HUES6 (cell line): ENCODE measurements at regions not wholly inside any gene's neighbourhood (a gene's known extent, or its start where the extent isn't known, plus 50 kb on each side); places are given as distances from the start of the nearest gene placed in this dataset.
"Not testable (repeated sequence)": the region's sequence is repeated elsewhere in the genome, so short reads cannot be mapped to it uniquely, and the experiment has no call there.

Source experiments
- H3K27ac ChIP-seq: 2 replicates; pipeline ENCODE4 v1.7.0; 2013; ENCODE audit warnings: low read depth, mild to moderate bottlenecking, low read length, inconsistent platforms
- H3K27me3 ChIP-seq: 2 replicates; pipeline ENCODE4 v1.6.1; 2013; ENCODE audit warnings: low read length; ENCODE audit not compliant: control insufficient read depth, insufficient read depth
- H3K36me3 ChIP-seq: 2 replicates; pipeline ENCODE4 v1.6.1; 2013; ENCODE audit warnings: low read length; ENCODE audit not compliant: control insufficient read depth, insufficient read depth
- H3K4me1 ChIP-seq: 2 replicates; pipeline ENCODE4 v1.6.1; 2013; ENCODE audit warnings: low read length; ENCODE audit not compliant: control insufficient read depth, insufficient read depth
- H3K4me3 ChIP-seq: 2 replicates; pipeline ENCODE4 v1.5.1; 2013; ENCODE audit warnings: low read depth, low read length
- H3K9ac ChIP-seq: one replicate; pipeline ENCODE4 v1.6.1; 2013; ENCODE audit warnings: mild to moderate bottlenecking, low read length
- H3K9me3 ChIP-seq: 2 replicates; pipeline ENCODE4 v1.6.1; 2013; ENCODE audit warnings: low read depth, low read length; ENCODE audit not compliant: control insufficient read depth, insufficient read depth

- Histone ChIP-seq H3K27ac (no peak overlapping the region), H3K4me1 (peaks cover 15% of the 10 kb centered on the region; the same call in 1 of the 2 replicates), H3K9me3 (peaks cover 9% of the 10 kb centered on the region), H3K4me3 (no peak overlapping the region), H3K27me3 (no peaks in the 10 kb centered on the region), H3K9ac (no peak overlapping the region), H3K36me3 (no peaks in the 10 kb centered on the region)
Measured at GRCh38 chr1:30081379-30082102, 641.8 kb downstream of the MATN1 start.

- H3K27ac ChIP-seq, H3K4me3 ChIP-seq, H3K27me3 ChIP-seq, H3K36me3 ChIP-seq, H3K9ac ChIP-seq, H3K4me1 ChIP-seq: not testable (repeated sequence)
- peaks cover 15% of the 10 kb centered on the region for H3K9me3 ChIP-seq
Measured at GRCh38 chr1:30075916-30076315, 647.5 kb downstream of the MATN1 start.

- Histone ChIP-seq H3K4me3 (no peak overlapping the region), H3K9me3 (0 out of 2 replicates have a peak, but pooled peaks cover 2% of the 10 kb centered on the region), H3K27me3 (no peaks in the 10 kb centered on the region), H3K27ac (no peak overlapping the region), H3K4me1 (no peaks in the 10 kb centered on the region), H3K9ac (no peak overlapping the region), H3K36me3 (no peaks in the 10 kb centered on the region)
Measured at GRCh38 chr1:30068787-30069472, 654.5 kb downstream of the MATN1 start.

GRCh38 chr1:30064547-30064946, 658.8 kb downstream of the MATN1 start:
- no peaks in the 10 kb centered on the region for H3K36me3 ChIP-seq

GRCh38 chr1:30063621-30064280, 659.6 kb downstream of the MATN1 start:
- H3K27me3 ChIP-seq = no peaks in the 10 kb centered on the region
- 0 out of 2 replicates have a peak, but pooled peaks cover 2% of the 10 kb centered on the region for H3K9me3 ChIP-seq
- H3K9ac ChIP-seq = no peak overlapping the region
- H3K4me1 ChIP-seq = peaks cover 2% of the 10 kb centered on the region; the same call in 1 of the 2 replicates
- no peaks in the 10 kb centered on the region for H3K36me3 ChIP-seq
- H3K4me3 ChIP-seq = no peak overlapping the region
- no peak overlapping the region for H3K27ac ChIP-seq

More at GRCh38 chr1:30064547-30064946, 658.8 kb downstream of the MATN1 start:
- Histone ChIP-seq H3K27ac (no peak overlapping the region), H3K9me3 (0 out of 2 replicates have a peak, but pooled peaks cover 2% of the 10 kb centered on the region), H3K4me3 (no peak overlapping the region), H3K4me1 (no peaks in the 10 kb centered on the region), H3K9ac (no peak overlapping the region), H3K27me3 (no peaks in the 10 kb centered on the region)

- H3K36me3 ChIP-seq = no peaks in the 10 kb centered on the region
- no peaks in the 10 kb centered on the region for H3K27me3 ChIP-seq
Measured at GRCh38 chr1:30061292-30062220, 661.8 kb downstream of the MATN1 start.

GRCh38 chr1:30060738-30061137, 662.6 kb downstream of the MATN1 start:
- H3K9me3 ChIP-seq = no peaks in the 10 kb centered on the region
- no peak overlapping the region for H3K27ac ChIP-seq
- H3K4me1 ChIP-seq = peaks cover 5% of the 10 kb centered on the region; the same call in 1 of the 2 replicates
- H3K36me3 ChIP-seq = no peaks in the 10 kb centered on the region
- H3K4me3 ChIP-seq = no peak overlapping the region
- no peaks in the 10 kb centered on the region for H3K27me3 ChIP-seq
- no peak overlapping the region for H3K9ac ChIP-seq

More at GRCh38 chr1:30061292-30062220, 661.8 kb downstream of the MATN1 start:
- Histone ChIP-seq H3K4me3 (no peak overlapping the region), H3K4me1 (peaks cover 5% of the 10 kb centered on the region; the same call in 1 of the 2 replicates), H3K9ac (no peak overlapping the region), H3K27ac (no peak overlapping the region), H3K9me3 (no peaks in the 10 kb centered on the region)

- Histone ChIP-seq H3K27ac (no peak overlapping the region), H3K27me3 (no peaks in the 10 kb centered on the region), H3K9me3 (no peaks in the 10 kb centered on the region), H3K9ac (no peak overlapping the region), H3K4me3 (no peak overlapping the region), H3K4me1 (peaks cover 10% of the 10 kb centered on the region), H3K36me3 (no peaks in the 10 kb centered on the region)
Measured at GRCh38 chr1:30058970-30059369, 664.4 kb downstream of the MATN1 start.

GRCh38 chr1:30054126-30054525, 669.3 kb downstream of the MATN1 start:
- Histone ChIP-seq H3K9ac (no peak overlapping the region), H3K27ac (no peak overlapping the region), H3K27me3 (no peaks in the 10 kb centered on the region), H3K4me1 (peaks cover 11% of the 10 kb centered on the region), H3K36me3 (no peaks in the 10 kb centered on the region), H3K4me3 (no peak overlapping the region), H3K9me3 (no peaks in the 10 kb centered on the region)

GRCh38 chr1:30052178-30052577, 671.2 kb downstream of the MATN1 start:
- H3K9me3 ChIP-seq = no peaks in the 10 kb centered on the region
- H3K4me1 ChIP-seq = peaks cover 6% of the 10 kb centered on the region
- H3K9ac ChIP-seq = no peak overlapping the region
- H3K27me3 ChIP-seq = no peaks in the 10 kb centered on the region
- H3K27ac ChIP-seq = no peak overlapping the region
- H3K4me3 ChIP-seq = no peak overlapping the region
- no peaks in the 10 kb centered on the region for H3K36me3 ChIP-seq
